Trophoblast cell (in vitro differentiated cells and primary cell): ENCODE measurements at regions not wholly inside any gene's neighbourhood (a gene's known extent, or its start where the extent isn't known, plus 50 kb on each side); places are given as distances from the start of the nearest gene placed in this dataset.

Experiments used
- DNase-seq, 2 donors: peaks; one replicate each; pipeline ENCODE4 v3.0.0-alpha.2; 2016
- H2AFZ ChIP-seq: 2 replicates; pipeline ENCODE4 v1.6.1; 2013; ENCODE audit warnings: low read length, moderate library complexity, mild to moderate bottlenecking; ENCODE audit not compliant: insufficient read depth, poor library complexity
- H2AK5ac ChIP-seq: 2 replicates; pipeline ENCODE4 v1.6.1; 2013; ENCODE audit warnings: mild to moderate bottlenecking, low read length
- H2BK120ac ChIP-seq: 2 replicates; pipeline ENCODE4 v1.6.1; 2013; ENCODE audit warnings: low read length, mild to moderate bottlenecking, moderate library complexity; ENCODE audit not compliant: insufficient read depth, poor library complexity
- H2BK12ac ChIP-seq: 2 replicates; pipeline ENCODE4 v1.6.1; 2013; ENCODE audit warnings: mild to moderate bottlenecking, low read length, moderate library complexity
- H2BK5ac ChIP-seq: 2 replicates; pipeline ENCODE4 v1.6.1; 2013; ENCODE audit warnings: low read length, low read depth, moderate library complexity, mild to moderate bottlenecking; ENCODE audit not compliant: poor library complexity
- H3K14ac ChIP-seq: 2 replicates; pipeline ENCODE4 v1.6.1; 2013; ENCODE audit warnings: mild to moderate bottlenecking, low read length
- H3K18ac ChIP-seq: 2 replicates; pipeline ENCODE4 v1.6.1; 2013; ENCODE audit warnings: mild to moderate bottlenecking, low read length
- H3K23ac ChIP-seq: 2 replicates; pipeline ENCODE4 v1.6.1; 2013; ENCODE audit warnings: low read length
- H3K27ac ChIP-seq: 2 replicates; pipeline ENCODE4 v1.5.1; 2013; ENCODE audit warnings: low read depth, mild to moderate bottlenecking, inconsistent platforms, low read length, moderate library complexity
- H3K27me3 ChIP-seq: 2 replicates; pipeline ENCODE4 v1.6.1; 2013; ENCODE audit warnings: inconsistent platforms, mild to moderate bottlenecking, low read length, moderate library complexity; ENCODE audit not compliant: insufficient read depth
- H3K36me3 ChIP-seq, 2 experiments: 1 replicate in 1 of 2; 2 replicates in 1 of 2; pipeline ENCODE4 v1.6.1; 2013; ENCODE audit warnings: low read length in 2 of 2, mild to moderate bottlenecking in 2 of 2, moderate library complexity in 1 of 2; ENCODE audit not compliant: insufficient read depth in 2 of 2, control insufficient read depth in 1 of 2
- H3K4ac ChIP-seq: 2 replicates; pipeline ENCODE4 v1.6.1; 2013; ENCODE audit warnings: low read depth, mild to moderate bottlenecking, low read length, moderate library complexity
- H3K4me1 ChIP-seq, 2 experiments: 1 replicate in 1 of 2; 2 replicates in 1 of 2; pipeline ENCODE4 v1.6.1; 2013; ENCODE audit warnings: low read length in 2 of 2, mild to moderate bottlenecking in 2 of 2, moderate library complexity in 1 of 2; ENCODE audit not compliant: insufficient read depth in 2 of 2, control insufficient read depth in 1 of 2
- H3K4me2 ChIP-seq: 2 replicates; pipeline ENCODE4 v1.6.1; 2013; ENCODE audit warnings: inconsistent platforms, mild to moderate bottlenecking, low read length, moderate library complexity
- H3K4me3 ChIP-seq: 2 replicates; pipeline ENCODE4 v1.5.1; 2013; ENCODE audit warnings: mild to moderate bottlenecking, low read depth, low read length, inconsistent platforms
- H3K79me1 ChIP-seq: one replicate; pipeline ENCODE4 v1.6.1; 2013; ENCODE audit warnings: low read length
- H3K79me2 ChIP-seq: 2 replicates; pipeline ENCODE4 v1.6.1; 2013; ENCODE audit warnings: low read length, mild to moderate bottlenecking; ENCODE audit not compliant: control insufficient read depth, insufficient read depth, poor library complexity
- H3K9ac ChIP-seq: 2 replicates; pipeline ENCODE4 v1.6.1; 2013; ENCODE audit warnings: mild to moderate bottlenecking, low read length
- H3K9me3 ChIP-seq: 2 replicates; pipeline ENCODE4 v1.6.1; 2013; ENCODE audit warnings: low read depth, mild to moderate bottlenecking, control low read depth, inconsistent platforms, low read length; ENCODE audit not compliant: insufficient read depth
- H4K12ac ChIP-seq: 2 replicates; pipeline ENCODE4 v1.6.1; 2013; ENCODE audit warnings: low read depth, mild to moderate bottlenecking, low read length, moderate library complexity
- H4K8ac ChIP-seq: 2 replicates; pipeline ENCODE4 v1.6.1; 2013; ENCODE audit warnings: low read depth, mild to moderate bottlenecking, low read length, moderate library complexity
- H4K91ac ChIP-seq: one replicate; pipeline ENCODE4 v1.6.1; 2013; ENCODE audit warnings: low read depth, mild to moderate bottlenecking, low read length, moderate library complexity
- WGBS: extraction: QIAGEN DNeasy Blood & Tissue Kit; methylation state at CpG from one replicate; pipeline ENCODE4 v1.1.7; 2013; ENCODE audit warnings: missing lambda C conversion rate; ENCODE audit not compliant: insufficient read length, insufficient coverage; ENCODE audit errors: extremely low coverage; 5-methylcytosine and 5-hydroxymethylcytosine counted together

GRCh38 chr15:77816983-77817382 is 184.3 kb upstream of the LINGO1 start:
- Histone ChIP-seq H3K14ac (no peak overlapping the region), H4K12ac (no peak overlapping the region), H3K4ac (no peak overlapping the region), H3K23ac (no peak overlapping the region), H2AK5ac (no peak overlapping the region), H2BK120ac (no peak overlapping the region), H3K9me3 (no peaks in the 10 kb centered on the region), H3K4me3 (no peak overlapping the region), H3K4me2 (no peak overlapping the region), H2BK12ac (no peak overlapping the region), H3K4me1 (peaks cover 8 to 10% of the 10 kb centered on the region in 2 experiments), H3K79me1 (no peaks in the 10 kb centered on the region), H3K18ac (no peak overlapping the region), H4K8ac (no peak overlapping the region), H3K79me2 (no peaks in the 10 kb centered on the region), H3K36me3 (no peaks in the 10 kb centered on the region), H3K27ac (no peak overlapping the region), H2BK5ac (no peak overlapping the region), H2AFZ (no peak overlapping the region), H3K9ac (no peak overlapping the region), H3K27me3 (peaks cover 33% of the 10 kb centered on the region), H4K91ac (no peak overlapping the region)
- no peak for DNase-seq
- no CpG with 5 or more reads among the region's 7 CpGs for WGBS

GRCh38 chr15:77815015-77815414 is 182.3 kb upstream of the LINGO1 start:
- Histone ChIP-seq H3K27ac (no peak overlapping the region), H3K23ac (no peak overlapping the region), H3K36me3 (no peaks in the 10 kb centered on the region), H3K9ac (no peak overlapping the region), H3K79me1 (no peaks in the 10 kb centered on the region), H3K4ac (no peak overlapping the region), H3K18ac (no peak overlapping the region), H2BK5ac (no peak overlapping the region), H3K27me3 (peaks cover 21% of the 10 kb centered on the region), H2BK120ac (no peak overlapping the region), H3K4me3 (no peak overlapping the region), H4K91ac (no peak overlapping the region), H3K4me1 (peaks cover 8 to 10% of the 10 kb centered on the region in 2 experiments), H3K79me2 (no peaks in the 10 kb centered on the region), H4K12ac (no peak overlapping the region), H3K14ac (no peak overlapping the region), H2AFZ (no peak overlapping the region), H3K9me3 (no peaks in the 10 kb centered on the region), H3K4me2 (no peak overlapping the region), H2BK12ac (no peak overlapping the region), H2AK5ac (no peak overlapping the region), H4K8ac (no peak overlapping the region)
- WGBS = no CpG with 5 or more reads among the region's 7 CpGs
- no peak for DNase-seq

- H2AK5ac ChIP-seq = no peak overlapping the region
- H2BK12ac ChIP-seq = no peak overlapping the region
- no CpG with 5 or more reads among the region's 10 CpGs for WGBS
- no peaks in the 10 kb centered on the region for H3K79me1 ChIP-seq
- H3K4me3 ChIP-seq = no peak overlapping the region
- no peak overlapping the region for H2AFZ ChIP-seq
- peaks cover 5 to 7% of the 10 kb centered on the region in 2 experiments for H3K4me1 ChIP-seq
- no peaks in the 10 kb centered on the region for H3K79me2 ChIP-seq
- no peaks in the 10 kb centered on the region for H3K27me3 ChIP-seq
- no peaks in the 10 kb centered on the region for H3K36me3 ChIP-seq
- no peak overlapping the region for H3K9ac ChIP-seq
- H3K18ac ChIP-seq = no peak overlapping the region
- H3K4me2 ChIP-seq = no peak overlapping the region
- no peak overlapping the region for H3K4ac ChIP-seq
- H3K9me3 ChIP-seq = no peaks in the 10 kb centered on the region
- no peak overlapping the region for H3K14ac ChIP-seq
- H3K27ac ChIP-seq = no peak overlapping the region
- DNase-seq = no peak
- no peak overlapping the region for H4K12ac ChIP-seq
- no peak overlapping the region for H3K23ac ChIP-seq
- no peak overlapping the region for H4K8ac ChIP-seq
- H2BK120ac ChIP-seq = no peak overlapping the region
- no peak overlapping the region for H2BK5ac ChIP-seq
- H4K91ac ChIP-seq = no peak overlapping the region
Measured at GRCh38 chr15:77812664-77813063, 180.0 kb upstream of the LINGO1 start.

- H3K27me3 ChIP-seq = no peaks in the 10 kb centered on the region
- H4K8ac ChIP-seq = no peak overlapping the region
- H2BK120ac ChIP-seq = no peak overlapping the region
- no peaks in the 10 kb centered on the region for H3K4me1 ChIP-seq
- H4K91ac ChIP-seq = no peak overlapping the region
- H3K27ac ChIP-seq = no peak overlapping the region
- no peak for DNase-seq
- H3K23ac ChIP-seq = no peak overlapping the region
- no peak overlapping the region for H3K4me2 ChIP-seq
- H3K18ac ChIP-seq = no peak overlapping the region
- no peak overlapping the region for H2AK5ac ChIP-seq
- no peak overlapping the region for H3K9ac ChIP-seq
- no peak overlapping the region for H4K12ac ChIP-seq
- no peak overlapping the region for H3K14ac ChIP-seq
- no peak overlapping the region for H2BK5ac ChIP-seq
- no peak overlapping the region for H2BK12ac ChIP-seq
- H3K36me3 ChIP-seq = no peaks in the 10 kb centered on the region
- no CpG with 5 or more reads among the region's 5 CpGs for WGBS
- no peak overlapping the region for H3K4ac ChIP-seq
- H3K9me3 ChIP-seq = peaks cover 5% of the 10 kb centered on the region
- H3K79me2 ChIP-seq = no peaks in the 10 kb centered on the region
- no peak overlapping the region for H3K4me3 ChIP-seq
- H2AFZ ChIP-seq = no peak overlapping the region
- no peaks in the 10 kb centered on the region for H3K79me1 ChIP-seq
Measured at GRCh38 chr15:77811270-77811669, 178.6 kb upstream of the LINGO1 start.
